Tibial nerve (tissue), 4 donors: ENCODE measurements at regions not wholly inside any gene's neighbourhood (a gene's known extent, or its start where the extent isn't known, plus 50 kb on each side); places are given as distances from the start of the nearest gene placed in this dataset.

Experiments used
- DNase-seq, 2 donors: peaks; one replicate each; pipeline ENCODE4 v3.0.0-alpha.2; 2019; ENCODE audit warnings: low spot score in 2 of 2
- H3K27ac ChIP-seq, 4 donors: fragments of 200-600 bp; sonication (generic) in 3 of 4; one replicate each; pipeline ENCODE4 v1.5.1; 2017 to 2019; ENCODE audit warnings: mild to moderate bottlenecking in 1 of 4
- H3K27me3 ChIP-seq, 2 donors: fragments of 200-600 bp; sonication (generic) in 1 of 2; one replicate each; pipeline versions ENCODE4 v1.5.1 to v1.6.0; 2017 to 2019
- H3K36me3 ChIP-seq, 3 donors: fragments of 200-600 bp; sonication (generic); one replicate each; pipeline ENCODE4 v1.5.1; 2018 to 2019
- H3K4me1 ChIP-seq, 4 donors: fragments of 200-600 bp; sonication (generic) in 3 of 4; one replicate each; pipeline ENCODE4 v1.5.1; 2017 to 2019
- H3K4me3 ChIP-seq, 4 donors: fragments of 200-600 bp; sonication (generic) in 3 of 4; one replicate each; pipeline ENCODE4 v1.5.1; 2017 to 2019; ENCODE audit warnings: mild to moderate bottlenecking in 1 of 4, moderate library complexity in 1 of 4
- H3K9me3 ChIP-seq, 4 donors: fragments of 200-600 bp; sonication (generic) in 3 of 4; one replicate each; pipeline ENCODE4 v1.5.1; 2017 to 2019
- EP300 ChIP-seq, 2 donors: sonication (generic); formaldehyde crosslinking; IDR thresholded peaks; one replicate each; pipeline ENCODE4 v1.6.1; 2017; ENCODE audit warnings: antibody characterized with exemption in 2 of 2, mild to moderate bottlenecking in 1 of 2
- POLR2A ChIP-seq, 2 donors: fragments of 450-650 bp; IDR thresholded peaks; one replicate each; pipeline ENCODE4 v1.6.1; 2017; ENCODE audit warnings: antibody characterized with exemption in 2 of 2, mild to moderate bottlenecking in 2 of 2, moderate library complexity in 2 of 2
- WGBS, 2 donors: methylation state at CpG; one replicate each; pipeline ENCODE4 v1.1.5; 2018; 5-methylcytosine and 5-hydroxymethylcytosine counted together
- TF ChIP-seq, protein P1 (sequence below), 5 experiments: fragments of 200-600 bp in 3 of 5; fragments of 450-650 bp in 2 of 5; sonication (generic) in 3 of 5; IDR thresholded peaks; one replicate each; pipeline ENCODE4 v1.5.1; 2016 to 2019; ENCODE audit warnings: antibody characterized with exemption in 5 of 5, mild to moderate bottlenecking in 3 of 5, moderate library complexity in 2 of 5

DNA sequence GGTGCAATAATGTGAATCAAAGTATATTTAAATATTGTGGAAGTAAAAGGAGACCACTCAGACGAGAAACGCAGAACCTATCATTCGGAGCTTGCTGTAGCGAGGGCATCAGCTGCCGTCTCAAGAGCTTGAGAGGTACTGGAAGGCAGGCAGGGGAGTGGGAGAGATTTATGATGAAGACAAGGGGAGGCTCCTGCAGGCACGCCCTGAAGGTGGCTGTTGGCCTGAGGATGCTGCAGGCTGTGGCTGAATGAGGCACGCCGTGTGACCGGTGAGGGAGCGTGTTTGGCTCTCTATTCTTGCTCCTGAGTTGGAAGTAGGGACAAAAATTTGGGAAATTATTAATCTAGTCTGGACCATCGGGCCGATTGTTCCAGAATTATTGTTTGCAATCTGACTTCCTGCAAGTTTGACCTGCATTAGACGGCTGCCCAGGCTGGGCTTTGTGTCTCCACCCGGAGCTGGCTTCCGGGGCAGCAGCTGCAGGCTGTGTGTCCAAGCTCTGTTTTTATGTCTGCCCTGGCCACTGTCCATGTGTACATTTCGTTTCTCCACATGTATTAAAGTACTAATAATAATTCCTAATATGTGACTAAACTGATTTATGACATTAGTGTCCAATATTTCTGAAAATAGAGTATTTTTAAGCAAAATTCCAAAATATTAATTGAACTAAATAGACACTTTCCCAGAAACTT, 91.1 kb upstream of the ANKRD10 start:
- TF ChIP-seq, protein P1, sequence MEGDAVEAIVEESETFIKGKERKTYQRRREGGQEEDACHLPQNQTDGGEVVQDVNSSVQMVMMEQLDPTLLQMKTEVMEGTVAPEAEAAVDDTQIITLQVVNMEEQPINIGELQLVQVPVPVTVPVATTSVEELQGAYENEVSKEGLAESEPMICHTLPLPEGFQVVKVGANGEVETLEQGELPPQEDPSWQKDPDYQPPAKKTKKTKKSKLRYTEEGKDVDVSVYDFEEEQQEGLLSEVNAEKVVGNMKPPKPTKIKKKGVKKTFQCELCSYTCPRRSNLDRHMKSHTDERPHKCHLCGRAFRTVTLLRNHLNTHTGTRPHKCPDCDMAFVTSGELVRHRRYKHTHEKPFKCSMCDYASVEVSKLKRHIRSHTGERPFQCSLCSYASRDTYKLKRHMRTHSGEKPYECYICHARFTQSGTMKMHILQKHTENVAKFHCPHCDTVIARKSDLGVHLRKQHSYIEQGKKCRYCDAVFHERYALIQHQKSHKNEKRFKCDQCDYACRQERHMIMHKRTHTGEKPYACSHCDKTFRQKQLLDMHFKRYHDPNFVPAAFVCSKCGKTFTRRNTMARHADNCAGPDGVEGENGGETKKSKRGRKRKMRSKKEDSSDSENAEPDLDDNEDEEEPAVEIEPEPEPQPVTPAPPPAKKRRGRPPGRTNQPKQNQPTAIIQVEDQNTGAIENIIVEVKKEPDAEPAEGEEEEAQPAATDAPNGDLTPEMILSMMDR (IDR thresholded peaks at IDR 0.05) = no peak
- TF ChIP-seq EP300 (IDR thresholded peaks at IDR 0.05) (no peak), POLR2A (IDR thresholded peaks at IDR 0.05) (no peak)
- Histone ChIP-seq H3K27me3 (no peaks in the 10 kb centered on the region), H3K9me3 (no peaks in the 10 kb centered on the region), H3K36me3 (no peaks in the 10 kb centered on the region), H3K4me3 (no peak overlapping the region), H3K27ac (peak overlapping the region; percentile 69 to 88 (median 82)), H3K4me1 (peaks cover 0 to 33% (median 7%) of the 10 kb centered on the region in 4 donors)
- 42 to 48% methylated on average over 16 of the region's 16 CpGs for WGBS, 2 donors
- DNase-seq = peak in 1 of 2 donors; percentile 31

DNA sequence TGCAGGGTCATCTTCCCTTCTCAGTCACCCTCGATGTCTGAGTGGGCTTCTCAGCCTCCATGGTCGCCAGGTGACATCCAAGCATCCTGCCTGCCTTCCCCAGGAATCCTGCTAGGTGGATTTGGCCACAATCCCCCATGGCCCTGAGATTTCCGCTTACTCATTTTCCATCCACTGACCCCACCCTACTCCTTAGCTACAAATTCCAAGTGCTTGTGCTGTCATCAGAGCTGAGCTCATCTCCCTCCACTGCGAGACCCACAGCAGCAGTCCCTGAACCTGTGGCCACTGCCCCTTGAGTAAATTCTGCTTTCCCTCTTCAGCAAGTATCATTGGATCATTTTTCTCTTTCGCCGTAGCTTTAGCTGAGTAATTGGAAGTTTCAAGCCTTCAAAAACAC, 90.5 kb upstream of the ANKRD10 start:
- no peak for TF ChIP-seq POLR2A (IDR thresholded peaks at IDR 0.05)
- TF ChIP-seq EP300 (IDR thresholded peaks at IDR 0.05) = no peak
- TF ChIP-seq, protein P1 (IDR thresholded peaks at IDR 0.05) = no peak
- Histone ChIP-seq H3K4me3 (no peak overlapping the region), H3K27ac (peak overlapping the region in 2 of 4 donors; percentile 88), H3K9me3 (no peaks in the 10 kb centered on the region), H3K27me3 (no peaks in the 10 kb centered on the region), H3K36me3 (no peaks in the 10 kb centered on the region), H3K4me1 (peaks cover 0 to 33% (median 7%) of the 10 kb centered on the region in 4 donors)
- DNase-seq = no peak
- 81 to 82% methylated on average over 6 of the region's 6 CpGs for WGBS, 2 donors

DNA sequence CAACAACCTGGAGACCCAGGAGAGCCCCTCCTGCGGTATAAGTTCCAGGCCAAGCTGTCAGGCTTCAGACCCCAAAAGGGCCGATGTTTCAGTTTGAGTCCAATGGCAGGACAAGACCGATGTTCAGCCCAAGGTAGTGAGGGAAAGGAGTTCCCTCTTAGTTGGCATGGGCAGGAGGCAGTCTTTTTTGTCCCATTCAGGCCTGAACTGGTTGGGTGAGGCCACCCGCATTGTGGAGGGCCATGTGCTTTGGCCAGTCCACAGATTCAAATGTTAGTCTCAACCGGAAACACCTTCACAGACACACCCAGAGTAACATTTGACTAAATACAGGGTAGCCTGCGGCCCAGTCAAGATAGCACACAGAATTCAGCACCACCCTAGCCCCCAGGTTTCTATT, 89.6 kb upstream of the ANKRD10 start:
- no peak overlapping the region for H3K4me3 ChIP-seq
- no peak for TF ChIP-seq EP300 (IDR thresholded peaks at IDR 0.05)
- TF ChIP-seq, protein P1 (IDR thresholded peaks at IDR 0.05) = no peak
- TF ChIP-seq POLR2A (IDR thresholded peaks at IDR 0.05) = no peak
- H3K27me3 ChIP-seq = no peaks in the 10 kb centered on the region
- DNase-seq = no peak
- H3K27ac ChIP-seq = peak overlapping the region in 1 of 4 donors; percentile 88
- H3K4me1 ChIP-seq = peaks cover 0 to 33% (median 7%) of the 10 kb centered on the region in 4 donors
- no peaks in the 10 kb centered on the region for H3K36me3 ChIP-seq
- H3K9me3 ChIP-seq = no peaks in the 10 kb centered on the region
- WGBS, 2 donors = 86 to 93% methylated on average over 6 of the region's 6 CpGs

DNA sequence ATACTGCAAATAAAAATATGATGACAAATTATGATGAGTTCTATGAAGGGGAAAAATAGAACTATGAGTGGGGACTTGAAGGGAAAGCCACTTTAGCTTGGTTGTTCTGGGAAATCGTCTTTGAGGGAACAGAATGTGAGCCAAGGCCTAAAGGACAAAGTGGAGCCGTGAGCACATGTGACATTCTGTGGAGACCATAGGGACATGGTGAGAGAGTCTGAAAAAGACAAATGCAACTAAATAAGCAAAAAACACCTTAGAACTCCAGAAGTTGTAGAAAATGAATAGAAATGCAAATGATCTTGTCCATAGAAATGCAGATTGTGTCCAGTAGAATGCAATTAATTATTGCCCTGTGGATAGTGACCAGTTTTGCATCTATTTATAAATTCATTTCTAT, 86.8 kb upstream of the ANKRD10 start:
- WGBS, 2 donors = 77 to 84% methylated on average over 2 of the region's 2 CpGs
- Histone ChIP-seq H3K9me3 (no peaks in the 10 kb centered on the region), H3K4me1 (peaks cover 0 to 16% (median 7%) of the 10 kb centered on the region in 4 donors), H3K27ac (no peak overlapping the region), H3K27me3 (no peaks in the 10 kb centered on the region), H3K36me3 (no peaks in the 10 kb centered on the region), H3K4me3 (no peak overlapping the region)
- no peak for DNase-seq
- TF ChIP-seq EP300 (IDR thresholded peaks at IDR 0.05) = no peak
- no peak for TF ChIP-seq POLR2A (IDR thresholded peaks at IDR 0.05)
- TF ChIP-seq, protein P1 (IDR thresholded peaks at IDR 0.05) = no peak

DNA sequence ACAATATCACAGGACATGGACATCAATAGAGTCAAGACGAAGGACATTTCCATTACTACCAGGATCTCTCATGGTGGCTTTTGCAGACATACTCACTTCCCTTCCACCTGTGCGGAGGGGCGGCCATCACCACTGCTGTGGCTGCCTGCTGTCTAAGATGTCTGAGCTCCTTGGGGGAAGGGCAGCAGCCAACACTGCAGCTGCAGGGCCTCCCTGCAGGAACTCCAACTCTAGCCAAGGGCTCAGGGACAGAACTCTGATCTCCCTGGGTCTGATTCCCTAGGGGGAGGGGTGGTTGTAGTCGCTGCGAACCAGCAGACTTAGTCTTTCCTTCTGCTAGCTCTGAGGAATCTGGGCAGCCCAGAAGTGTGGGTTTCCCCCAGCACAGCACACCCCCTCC, 78.9 kb upstream of the ANKRD10 start:
- H3K36me3 ChIP-seq = no peaks in the 10 kb centered on the region
- DNase-seq = no peak
- H3K9me3 ChIP-seq = no peaks in the 10 kb centered on the region
- TF ChIP-seq, protein P1 (IDR thresholded peaks at IDR 0.05) = no peak
- TF ChIP-seq EP300 (IDR thresholded peaks at IDR 0.05) = no peak
- WGBS, 2 donors = 51 to 62% methylated on average over 4 to 5 of the region's 5 CpGs
- H3K27me3 ChIP-seq = no peaks in the 10 kb centered on the region
- no peaks in the 10 kb centered on the region for H3K4me1 ChIP-seq
- no peak overlapping the region for H3K4me3 ChIP-seq
- no peak overlapping the region for H3K27ac ChIP-seq
